ENCODE measurements at regions not wholly inside any gene's neighbourhood (a gene's known extent, or its start where the extent isn't known, plus 50 kb on each side); places are given as distances from the start of the nearest gene placed in this dataset.

DNA sequence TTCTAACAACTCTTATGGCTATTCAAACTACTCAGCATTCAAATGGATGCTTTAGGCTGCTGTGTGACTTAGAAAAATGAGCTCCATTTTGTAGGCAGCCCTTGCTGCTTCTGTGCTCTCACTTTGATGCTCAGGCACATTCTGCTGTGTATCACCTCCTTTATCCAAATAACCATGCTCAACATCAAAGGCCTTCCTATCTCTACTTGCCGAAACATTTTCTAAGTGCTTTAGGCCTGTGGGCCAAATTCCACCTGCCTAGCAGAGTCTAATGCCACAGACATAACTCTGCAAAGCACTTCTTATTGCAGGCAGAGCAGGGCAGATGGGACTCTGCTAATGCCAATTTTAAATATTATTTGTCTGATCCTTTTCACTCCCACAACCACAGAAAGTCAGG is 397.4 kb downstream of the RND3 start:
- H2AK5ac ChIP-seq (ENCODE audit: low read length), result no peak overlapping the region
- no peaks in the 10 kb centered on the region for H3K79me2 ChIP-seq (ENCODE audit: control insufficient read depth, insufficient read depth, low read length, poor library complexity)
- H2BK5ac ChIP-seq (ENCODE audit: low read depth, low read length, poor library complexity), result no peak overlapping the region
- no peak overlapping the region for H3K4me3 ChIP-seq (ENCODE audit: low read depth, low read length)
- peak; percentile 3 to 40 for DNase-seq
- WGBS (ENCODE audit: extremely low coverage, insufficient coverage, insufficient read length), result no CpG with 5 or more reads among the region's 1 CpG
- H3K18ac ChIP-seq (ENCODE audit: low read length), result no peak overlapping the region
- no peaks in the 10 kb centered on the region for H3K79me1 ChIP-seq (ENCODE audit: low read length)
- no peak overlapping the region for H4K8ac ChIP-seq (ENCODE audit: low read depth, low read length)
- H4K91ac ChIP-seq (ENCODE audit: low read depth, low read length), result no peak overlapping the region
- no peak overlapping the region for H2AFZ ChIP-seq (ENCODE audit: insufficient read depth, low read length, poor library complexity)
- no peak overlapping the region for H3K23ac ChIP-seq (ENCODE audit: low read length)
- no peaks in the 10 kb centered on the region for H3K27me3 ChIP-seq (ENCODE audit: insufficient read depth, low read length)
- no peaks in the 10 kb centered on the region for H3K9me3 ChIP-seq (ENCODE audit: insufficient read depth, low read depth, low read length)
- H4K12ac ChIP-seq (ENCODE audit: low read depth, low read length), result no peak overlapping the region
- H3K4me1 ChIP-seq (ENCODE audit: control insufficient read depth in 1 of 2, insufficient read depth in 2 of 2, low read length in 2 of 2), result no peaks in the 10 kb centered on the region
- H3K14ac ChIP-seq (ENCODE audit: low read length), result no peak overlapping the region
- H3K9ac ChIP-seq (ENCODE audit: low read length), result no peak overlapping the region
- H3K36me3 ChIP-seq (ENCODE audit: control insufficient read depth in 1 of 2, insufficient read depth in 2 of 2, low read length in 2 of 2), result no peaks in the 10 kb centered on the region
- H3K4me2 ChIP-seq (ENCODE audit: low read length), result no peak overlapping the region
- no peak overlapping the region for H2BK12ac ChIP-seq (ENCODE audit: low read length)
- no peak overlapping the region for H3K27ac ChIP-seq (ENCODE audit: low read depth, low read length)
- H2BK120ac ChIP-seq (ENCODE audit: insufficient read depth, low read length, poor library complexity), result no peak overlapping the region
- no peak overlapping the region for H3K4ac ChIP-seq (ENCODE audit: low read depth, low read length)

DNA sequence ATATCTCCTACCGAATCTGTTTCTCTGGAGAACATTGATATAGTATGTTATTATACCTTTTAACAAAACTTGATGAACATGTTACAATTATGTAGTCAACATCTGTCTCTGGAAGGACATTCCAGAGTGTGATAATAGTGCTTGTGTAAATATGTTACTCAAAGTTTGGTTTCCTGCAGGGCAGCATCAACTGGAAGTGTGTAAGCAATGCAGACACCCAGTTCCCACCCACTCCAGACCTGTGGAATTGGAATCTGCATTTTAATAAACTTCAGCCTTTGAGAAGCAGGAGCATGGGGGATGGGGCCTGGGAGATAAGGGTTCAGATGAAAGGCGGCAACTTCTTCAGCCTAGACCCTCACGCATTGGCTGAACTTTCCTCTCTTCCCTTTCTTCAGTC is 398.9 kb downstream of the RND3 start:
- Histone ChIP-seq H3K36me3 (ENCODE audit: control insufficient read depth in 1 of 2, insufficient read depth in 2 of 2, low read length in 2 of 2) (no peaks in the 10 kb centered on the region), H3K27me3 (ENCODE audit: insufficient read depth, low read length) (no peaks in the 10 kb centered on the region), H3K23ac (ENCODE audit: low read length) (no peak overlapping the region), H2BK12ac (ENCODE audit: low read length) (no peak overlapping the region), H4K8ac (ENCODE audit: low read depth, low read length) (no peak overlapping the region), H2AFZ (ENCODE audit: insufficient read depth, low read length, poor library complexity) (no peak overlapping the region), H3K79me2 (ENCODE audit: control insufficient read depth, insufficient read depth, low read length, poor library complexity) (no peaks in the 10 kb centered on the region), H3K27ac (ENCODE audit: low read depth, low read length) (no peak overlapping the region), H3K9ac (ENCODE audit: low read length) (no peak overlapping the region), H3K9me3 (ENCODE audit: insufficient read depth, low read depth, low read length) (no peaks in the 10 kb centered on the region), H3K79me1 (ENCODE audit: low read length) (no peaks in the 10 kb centered on the region), H4K12ac (ENCODE audit: low read depth, low read length) (no peak overlapping the region), H2BK5ac (ENCODE audit: low read depth, low read length, poor library complexity) (no peak overlapping the region), H3K18ac (ENCODE audit: low read length) (no peak overlapping the region), H3K4me2 (ENCODE audit: low read length) (no peak overlapping the region), H3K14ac (ENCODE audit: low read length) (no peak overlapping the region), H4K91ac (ENCODE audit: low read depth, low read length) (no peak overlapping the region), H3K4me3 (ENCODE audit: low read depth, low read length) (no peak overlapping the region), H2AK5ac (ENCODE audit: low read length) (no peak overlapping the region), H3K4me1 (ENCODE audit: control insufficient read depth in 1 of 2, insufficient read depth in 2 of 2, low read length in 2 of 2) (no peaks in the 10 kb centered on the region), H2BK120ac (ENCODE audit: insufficient read depth, low read length, poor library complexity) (no peak overlapping the region), H3K4ac (ENCODE audit: low read depth, low read length) (no peak overlapping the region)
- no peak for DNase-seq
- no CpG with 5 or more reads among the region's 3 CpGs for WGBS (ENCODE audit: extremely low coverage, insufficient coverage, insufficient read length)

- Histone ChIP-seq H2AFZ (ENCODE audit: insufficient read depth, low read length, poor library complexity) (no peak overlapping the region), H3K79me1 (ENCODE audit: low read length) (no peaks in the 10 kb centered on the region), H3K18ac (ENCODE audit: low read length) (no peak overlapping the region), H4K8ac (ENCODE audit: low read depth, low read length) (no peak overlapping the region), H2BK5ac (ENCODE audit: low read depth, low read length, poor library complexity) (no peak overlapping the region), H3K4me2 (ENCODE audit: low read length) (no peak overlapping the region), H3K4ac (ENCODE audit: low read depth, low read length) (no peak overlapping the region), H3K36me3 (ENCODE audit: control insufficient read depth in 1 of 2, insufficient read depth in 2 of 2, low read length in 2 of 2) (no peaks in the 10 kb centered on the region), H3K79me2 (ENCODE audit: control insufficient read depth, insufficient read depth, low read length, poor library complexity) (no peaks in the 10 kb centered on the region), H2BK12ac (ENCODE audit: low read length) (no peak overlapping the region), H3K27me3 (ENCODE audit: insufficient read depth, low read length) (no peaks in the 10 kb centered on the region), H3K4me3 (ENCODE audit: low read depth, low read length) (no peak overlapping the region), H3K9me3 (ENCODE audit: insufficient read depth, low read depth, low read length) (no peaks in the 10 kb centered on the region), H3K23ac (ENCODE audit: low read length) (no peak overlapping the region), H4K91ac (ENCODE audit: low read depth, low read length) (no peak overlapping the region), H3K9ac (ENCODE audit: low read length) (no peak overlapping the region), H2AK5ac (ENCODE audit: low read length) (no peak overlapping the region), H4K12ac (ENCODE audit: low read depth, low read length) (no peak overlapping the region), H3K14ac (ENCODE audit: low read length) (no peak overlapping the region), H3K4me1 (ENCODE audit: control insufficient read depth in 1 of 2, insufficient read depth in 2 of 2, low read length in 2 of 2) (no peaks in the 10 kb centered on the region), H3K27ac (ENCODE audit: low read depth, low read length) (no peak overlapping the region), H2BK120ac (ENCODE audit: insufficient read depth, low read length, poor library complexity) (no peak overlapping the region)
- no peak for DNase-seq
- WGBS (ENCODE audit: extremely low coverage, insufficient coverage, insufficient read length), result no CpG with 5 or more reads among the region's 2 CpGs
Measured at GRCh38 chr2:150085478-150085877, 402.0 kb downstream of the RND3 start.

DNA sequence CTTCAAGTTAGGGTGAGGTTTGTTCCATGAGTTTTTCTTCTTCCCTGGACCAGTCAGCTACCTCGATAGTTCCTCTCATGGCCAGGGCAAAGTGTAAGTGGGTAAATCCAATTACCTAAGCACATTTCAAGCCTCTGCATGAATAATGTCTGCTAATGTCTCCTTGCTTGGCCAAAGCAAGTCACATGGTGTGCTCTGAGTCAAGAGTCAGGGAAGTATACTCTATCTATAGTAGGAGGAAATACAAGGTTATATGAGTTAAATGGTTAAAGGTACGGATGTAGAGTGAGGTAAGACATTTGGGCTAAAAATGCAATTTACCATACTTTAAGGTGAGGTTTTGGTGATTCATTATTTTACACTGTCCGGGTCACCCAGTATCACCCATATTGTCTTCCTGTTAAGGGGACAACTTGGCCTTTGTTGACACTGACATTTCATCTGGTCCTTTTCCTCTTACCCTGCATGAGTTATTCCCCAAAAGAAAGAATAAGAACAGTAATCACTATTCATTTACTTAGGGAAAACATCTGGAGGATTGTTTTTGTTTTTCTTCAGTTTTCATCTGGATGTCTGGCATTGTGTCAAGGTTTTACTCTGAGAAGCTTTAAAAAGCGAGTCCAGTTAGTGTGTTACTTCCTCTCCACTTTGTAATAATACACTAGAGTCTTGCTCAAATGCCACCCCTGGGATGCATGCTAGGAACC is 405.5 kb downstream of the RND3 start:
- H3K4me2 ChIP-seq (ENCODE audit: low read length), result no peak overlapping the region
- no peaks in the 10 kb centered on the region for H3K79me1 ChIP-seq (ENCODE audit: low read length)
- no peaks in the 10 kb centered on the region for H3K36me3 ChIP-seq (ENCODE audit: control insufficient read depth in 1 of 2, insufficient read depth in 2 of 2, low read length in 2 of 2)
- no peak overlapping the region for H3K27ac ChIP-seq (ENCODE audit: low read depth, low read length)
- no peak overlapping the region for H3K4me3 ChIP-seq (ENCODE audit: low read depth, low read length)
- H4K8ac ChIP-seq (ENCODE audit: low read depth, low read length), result no peak overlapping the region
- no peak overlapping the region for H2BK120ac ChIP-seq (ENCODE audit: insufficient read depth, low read length, poor library complexity)
- no peak overlapping the region for H2BK5ac ChIP-seq (ENCODE audit: low read depth, low read length, poor library complexity)
- WGBS (ENCODE audit: extremely low coverage, insufficient coverage, insufficient read length), result no CpG with 5 or more reads among the region's 4 CpGs
- no peaks in the 10 kb centered on the region for H3K9me3 ChIP-seq (ENCODE audit: insufficient read depth, low read depth, low read length)
- H3K4ac ChIP-seq (ENCODE audit: low read depth, low read length), result no peak overlapping the region
- H2AFZ ChIP-seq (ENCODE audit: insufficient read depth, low read length, poor library complexity), result no peak overlapping the region
- H3K4me1 ChIP-seq (ENCODE audit: control insufficient read depth in 1 of 2, insufficient read depth in 2 of 2, low read length in 2 of 2), result no peaks in the 10 kb centered on the region
- no peaks in the 10 kb centered on the region for H3K27me3 ChIP-seq (ENCODE audit: insufficient read depth, low read length)
- H4K91ac ChIP-seq (ENCODE audit: low read depth, low read length), result no peak overlapping the region
- DNase-seq, result no peak
- no peaks in the 10 kb centered on the region for H3K79me2 ChIP-seq (ENCODE audit: control insufficient read depth, insufficient read depth, low read length, poor library complexity)
- no peak overlapping the region for H4K12ac ChIP-seq (ENCODE audit: low read depth, low read length)
- H3K18ac ChIP-seq (ENCODE audit: low read length), result no peak overlapping the region
- no peak overlapping the region for H3K9ac ChIP-seq (ENCODE audit: low read length)
- H3K23ac ChIP-seq (ENCODE audit: low read length), result no peak overlapping the region
- no peak overlapping the region for H3K14ac ChIP-seq (ENCODE audit: low read length)
- no peak overlapping the region for H2AK5ac ChIP-seq (ENCODE audit: low read length)
- H2BK12ac ChIP-seq (ENCODE audit: low read length), result no peak overlapping the region
